LNCAP (cell line): ENCODE measurements at regions not wholly inside any gene's neighbourhood (a gene's known extent, or its start where the extent isn't known, plus 50 kb on each side); places are given as distances from the start of the nearest gene placed in this dataset.

ENCODE experiments used
- CTCF ChIP-seq: fragments of 450-650 bp; IDR thresholded peaks from 2 replicates; pipeline ENCODE4 v1.5.1; 2017; ENCODE audit warnings: mild to moderate bottlenecking

DNA sequence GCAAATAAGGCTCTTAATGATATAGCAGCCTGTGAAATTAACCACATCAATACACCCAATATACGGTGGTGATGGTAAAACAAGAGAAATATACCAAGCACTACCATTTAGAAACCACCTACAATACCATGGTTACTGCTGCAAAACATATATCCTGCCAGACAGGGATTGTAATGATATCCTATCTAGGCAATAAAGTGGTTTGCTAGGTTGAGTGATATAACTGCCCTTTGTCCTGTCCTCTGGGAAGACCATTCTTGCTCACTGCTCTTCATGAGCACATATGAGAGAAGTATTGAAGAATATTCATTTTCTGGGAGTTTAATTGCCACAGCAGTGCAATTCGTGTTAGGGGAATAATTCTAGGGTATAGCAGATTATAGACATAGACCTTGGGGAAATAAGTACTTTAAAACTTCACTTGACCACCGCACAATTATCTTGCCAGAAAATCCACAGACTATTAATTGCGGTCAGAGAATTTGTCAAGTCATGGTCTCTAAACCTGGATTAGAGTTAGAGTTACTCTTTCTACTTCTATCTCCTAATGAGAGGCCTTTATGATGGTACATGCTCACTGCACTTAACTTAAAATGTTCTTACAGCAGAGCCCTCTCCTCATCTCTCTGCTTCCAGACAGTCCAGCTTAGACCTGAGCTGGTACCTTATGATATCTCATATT lies 413.0 kb downstream of the ZNF608 start:
- TF ChIP-seq CTCF, result no peak

DNA sequence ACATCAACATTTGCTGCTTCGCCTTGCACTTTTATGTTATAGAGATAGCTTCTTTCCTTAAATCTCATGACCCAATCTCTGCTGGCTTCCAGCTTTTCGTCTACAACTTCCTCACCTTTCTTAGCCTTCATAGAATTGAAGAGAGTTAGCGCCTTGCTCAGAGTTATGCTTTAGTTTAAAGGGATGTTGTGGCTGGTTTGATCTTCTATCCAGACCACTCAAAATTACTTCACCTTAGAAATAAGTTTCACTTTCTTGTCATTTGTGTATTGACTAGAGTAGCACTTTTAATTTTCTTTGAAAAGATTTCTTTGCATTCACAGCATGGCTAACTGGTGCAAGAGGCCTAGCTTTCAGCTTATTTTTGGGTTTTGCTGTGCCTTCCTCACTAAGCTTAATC lies 414.2 kb downstream of the ZNF608 start:
- TF ChIP-seq CTCF, result no peak

DNA sequence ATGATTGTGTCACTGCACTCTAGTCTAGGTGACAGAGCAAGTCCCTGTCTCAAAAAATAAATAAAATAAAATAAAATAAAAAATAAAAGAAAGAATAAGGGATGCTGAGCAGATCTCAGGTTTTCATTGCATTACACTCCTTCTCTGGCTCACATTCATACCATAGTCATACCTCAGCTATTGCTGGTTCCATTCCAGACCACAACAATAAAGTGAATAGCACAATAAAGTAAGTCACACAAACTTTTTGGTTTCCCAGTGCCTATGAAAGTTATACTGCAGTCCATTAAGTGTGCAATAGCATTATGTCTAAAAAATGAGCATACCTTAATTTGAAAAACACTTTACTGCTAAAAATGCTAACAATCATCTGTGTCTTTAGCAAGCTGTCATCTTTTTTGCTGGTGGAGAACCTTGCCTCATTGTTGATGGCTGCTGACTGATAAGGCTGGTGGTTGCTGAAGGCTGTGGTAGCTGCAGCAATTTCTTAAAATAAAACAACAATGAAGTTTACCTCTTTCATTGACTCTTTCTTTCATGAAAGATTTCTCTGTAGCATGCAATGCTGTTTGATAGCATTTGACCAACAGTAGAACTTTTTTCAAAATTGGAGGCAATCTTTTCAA lies 415.7 kb downstream of the ZNF608 start:
- TF ChIP-seq CTCF, result no peak

GRCh38 chr5:124328201-124328600 lies 418.2 kb downstream of the ZNF608 start:
- no peak for TF ChIP-seq CTCF

DNA sequence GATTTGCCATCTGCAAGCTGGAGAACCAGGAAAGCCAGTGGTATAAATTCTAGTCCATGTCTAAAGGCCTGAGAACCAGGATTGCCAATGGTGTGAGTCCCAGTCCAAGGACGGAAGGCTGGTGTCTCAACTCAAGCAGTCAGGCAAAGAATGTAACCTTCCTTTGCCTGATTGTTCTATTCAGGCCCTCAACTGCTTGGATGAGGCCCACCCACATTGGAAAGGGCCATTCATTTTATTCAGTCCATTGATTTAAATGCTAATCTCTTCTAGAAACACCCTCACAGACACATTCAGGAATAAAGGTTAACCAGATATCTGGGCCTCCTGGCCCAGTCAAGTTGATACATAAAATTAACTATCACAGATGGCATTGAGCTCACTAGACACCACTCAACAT lies 427.8 kb downstream of the ZNF608 start:
- TF ChIP-seq CTCF, result no peak

- no peak for TF ChIP-seq CTCF
These were observed 429.0 kb downstream of the ZNF608 start for GRCh38 chr5:124317451-124317850.

GRCh38 chr5:124315741-124316415 lies 430.6 kb downstream of the ZNF608 start:
- TF ChIP-seq CTCF, result no peak
